ENCODE measurements at regions not wholly inside any gene's neighbourhood (a gene's known extent, or its start where the extent isn't known, plus 50 kb on each side); places are given as distances from the start of the nearest gene placed in this dataset.
"Not testable (repeated sequence)": the region's sequence is repeated elsewhere in the genome, so short reads cannot be mapped to it uniquely, and the experiment has no call there.

GRCh38 chr9:42338275-42338674 is 154.8 kb downstream of the SPATA31A6 start:
- not testable (repeated sequence) for TF ChIP-seq ZNF274 (IDR thresholded peaks at IDR 0.05; ENCODE audit: low read depth, low read length); YY1 (IDR thresholded peaks at IDR 0.05; ENCODE audit: insufficient read depth, insufficient read length); SUZ12 (IDR thresholded peaks at IDR 0.05; ENCODE audit: extremely low read depth, insufficient read depth, insufficient read length)

Measured in NT2/D1 (cell line).